ENCODE measurements at regions not wholly inside any gene's neighbourhood (a gene's known extent, or its start where the extent isn't known, plus 50 kb on each side); places are given as distances from the start of the nearest gene placed in this dataset.
"Not testable (repeated sequence)": the region's sequence is repeated elsewhere in the genome, so short reads cannot be mapped to it uniquely, and the experiment has no call there.

DNA sequence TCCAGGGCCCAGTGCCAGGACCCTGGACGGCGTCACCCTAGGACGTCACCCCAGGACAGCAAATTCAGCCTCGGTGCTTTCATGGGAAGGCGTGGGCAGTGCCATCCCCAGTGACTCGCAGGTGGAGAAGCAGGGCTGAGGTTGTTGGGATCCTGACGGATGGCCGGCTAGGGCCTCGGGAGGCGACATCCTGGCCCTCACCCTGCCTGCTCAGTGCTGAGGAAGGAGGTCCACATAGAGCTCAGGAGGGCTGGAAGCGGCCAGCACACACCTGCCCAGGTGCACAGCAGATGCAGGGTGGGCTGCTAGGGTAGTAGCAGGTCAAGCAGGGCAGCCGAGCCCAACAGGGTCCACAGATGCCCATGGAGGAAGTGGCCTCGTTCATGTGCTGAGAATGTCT, 482.0 kb upstream of the SALL3 start:
- ATAC-seq (ENCODE audit: low FRiP score): no peak
- no peak for DNase-seq (ENCODE audit: low spot score)
- TF ChIP-seq, protein P1, sequence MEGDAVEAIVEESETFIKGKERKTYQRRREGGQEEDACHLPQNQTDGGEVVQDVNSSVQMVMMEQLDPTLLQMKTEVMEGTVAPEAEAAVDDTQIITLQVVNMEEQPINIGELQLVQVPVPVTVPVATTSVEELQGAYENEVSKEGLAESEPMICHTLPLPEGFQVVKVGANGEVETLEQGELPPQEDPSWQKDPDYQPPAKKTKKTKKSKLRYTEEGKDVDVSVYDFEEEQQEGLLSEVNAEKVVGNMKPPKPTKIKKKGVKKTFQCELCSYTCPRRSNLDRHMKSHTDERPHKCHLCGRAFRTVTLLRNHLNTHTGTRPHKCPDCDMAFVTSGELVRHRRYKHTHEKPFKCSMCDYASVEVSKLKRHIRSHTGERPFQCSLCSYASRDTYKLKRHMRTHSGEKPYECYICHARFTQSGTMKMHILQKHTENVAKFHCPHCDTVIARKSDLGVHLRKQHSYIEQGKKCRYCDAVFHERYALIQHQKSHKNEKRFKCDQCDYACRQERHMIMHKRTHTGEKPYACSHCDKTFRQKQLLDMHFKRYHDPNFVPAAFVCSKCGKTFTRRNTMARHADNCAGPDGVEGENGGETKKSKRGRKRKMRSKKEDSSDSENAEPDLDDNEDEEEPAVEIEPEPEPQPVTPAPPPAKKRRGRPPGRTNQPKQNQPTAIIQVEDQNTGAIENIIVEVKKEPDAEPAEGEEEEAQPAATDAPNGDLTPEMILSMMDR (IDR thresholded peaks at IDR 0.05): no peak

DNA sequence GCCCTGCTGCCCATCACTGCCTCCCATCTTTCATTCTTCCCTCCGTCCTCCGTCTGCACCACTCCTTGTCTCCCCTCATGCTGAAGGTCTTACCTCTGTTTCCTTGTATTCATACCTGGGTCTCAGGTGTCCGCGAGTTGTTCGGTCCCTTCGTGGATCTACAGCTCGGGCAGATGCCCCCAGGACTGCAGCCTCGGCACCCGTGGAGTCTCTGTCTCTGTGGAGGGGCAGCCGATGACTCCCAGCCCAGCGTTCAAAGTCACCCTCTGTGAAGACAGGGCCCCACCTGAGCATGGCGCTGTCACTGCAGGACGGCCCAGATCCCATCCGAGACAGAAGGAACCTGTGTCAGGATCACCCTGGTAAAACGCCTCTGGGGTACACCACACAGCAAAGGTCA, 480.0 kb upstream of the SALL3 start:
- ATAC-seq (ENCODE audit: low FRiP score) (no peak), DNase-seq (ENCODE audit: low spot score) (no peak)
- TF ChIP-seq, protein P1 (IDR thresholded peaks at IDR 0.05): no peak

DNA sequence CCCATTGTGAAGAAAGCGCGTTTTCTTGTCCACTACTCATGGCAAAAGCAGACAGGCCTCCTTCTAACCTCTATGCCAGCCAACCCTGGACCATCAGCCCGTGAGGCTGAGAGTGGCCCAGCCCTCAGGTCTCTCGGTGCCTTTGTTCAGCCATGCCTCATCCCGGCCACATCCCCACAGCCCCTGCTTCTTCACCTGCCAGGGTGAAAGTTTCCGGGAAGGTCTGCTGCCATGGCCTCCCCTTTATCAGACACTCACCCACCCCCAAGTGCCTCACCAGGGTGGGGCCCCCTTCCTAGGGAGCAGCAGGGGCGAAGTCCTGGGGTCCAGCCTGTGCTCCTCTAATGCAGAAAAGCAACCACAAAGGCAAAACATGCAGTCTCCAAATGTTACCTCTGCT, 478.4 kb upstream of the SALL3 start:
- TF ChIP-seq, protein P1 (IDR thresholded peaks at IDR 0.05): no peak
- ATAC-seq (ENCODE audit: low FRiP score) (no peak), DNase-seq (ENCODE audit: low spot score) (no peak)

DNA sequence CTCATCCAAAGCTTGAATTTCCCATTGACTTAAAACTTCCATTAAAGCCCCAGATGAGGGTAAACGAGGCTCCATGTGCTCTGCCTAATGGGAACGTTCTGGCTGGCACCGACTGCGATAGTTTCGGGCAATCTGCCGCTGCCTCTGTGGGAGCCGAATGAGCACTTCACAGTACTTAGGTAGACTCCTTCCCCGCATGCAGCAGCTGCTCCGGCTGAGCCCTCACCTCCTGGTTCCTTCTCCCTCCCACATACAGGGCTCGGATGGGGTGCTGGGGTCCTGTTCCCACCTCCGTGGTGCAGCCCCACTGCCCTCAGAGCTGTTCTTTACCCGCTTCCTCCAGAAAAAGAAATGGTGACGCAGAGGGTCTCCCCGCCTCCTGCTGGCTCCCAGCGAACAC, 476.5 kb upstream of the SALL3 start:
- ATAC-seq (ENCODE audit: low FRiP score) (no peak), DNase-seq (ENCODE audit: low spot score) (no peak)
- TF ChIP-seq, protein P1 (IDR thresholded peaks at IDR 0.05): no peak

DNA sequence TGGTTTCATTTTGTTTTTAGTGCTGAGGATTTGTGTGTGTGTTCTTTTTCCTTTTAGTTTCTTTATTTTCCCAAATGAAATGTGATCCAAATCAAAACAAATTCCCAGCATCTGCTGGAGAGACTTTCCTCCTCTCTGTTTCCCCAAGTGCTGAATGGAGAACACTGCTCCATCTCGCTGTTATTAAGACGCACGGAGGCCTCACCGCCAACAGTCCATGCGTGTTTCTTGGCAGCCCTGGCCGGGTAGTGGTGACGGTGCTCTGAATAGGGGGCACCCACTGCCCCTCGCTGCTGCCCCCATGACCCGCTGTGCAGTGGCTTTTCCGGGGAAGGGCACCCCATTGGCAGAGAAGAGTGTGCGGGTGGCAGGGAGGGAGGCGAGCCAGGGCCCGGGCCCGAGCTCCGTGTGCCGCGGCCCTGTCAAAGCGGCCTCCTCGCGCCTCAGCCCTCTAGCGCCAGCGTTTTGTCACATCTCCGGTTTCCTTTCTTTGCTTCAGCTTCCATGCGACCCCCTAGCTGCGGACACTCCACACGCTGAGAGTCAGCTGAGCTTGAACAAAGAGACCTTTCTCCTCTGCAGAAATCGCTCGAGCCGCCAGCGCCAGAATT, 473.7 kb upstream of the SALL3 start:
- TF ChIP-seq, protein P1 (IDR thresholded peaks at IDR 0.05): no peak
- DNase-seq (ENCODE audit: low spot score) (no peak), ATAC-seq (ENCODE audit: low FRiP score) (no peak)

DNA sequence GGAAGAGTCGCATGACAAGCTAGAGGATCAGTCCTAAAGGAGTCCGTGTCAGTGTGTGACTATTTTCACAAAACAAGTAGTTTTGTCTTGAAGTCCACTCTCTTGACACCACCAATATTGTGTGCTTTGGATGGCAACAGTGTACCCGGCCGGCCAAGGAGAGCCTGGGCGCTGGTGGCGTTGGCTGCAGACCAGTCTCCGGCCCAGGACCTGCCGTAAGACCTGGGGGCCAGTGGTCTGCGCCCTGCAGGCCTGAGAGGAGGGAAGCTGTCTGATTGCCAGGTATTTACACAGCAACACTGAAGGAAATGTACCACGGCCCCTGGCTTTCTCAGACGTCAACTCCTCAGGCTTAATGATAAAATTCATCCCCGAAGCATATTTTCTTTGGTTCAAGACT, 472.4 kb upstream of the SALL3 start:
- TF ChIP-seq, protein P1 (IDR thresholded peaks at IDR 0.05): no peak
- DNase-seq (ENCODE audit: low spot score): no peak
- no peak for ATAC-seq (ENCODE audit: low FRiP score)

DNA sequence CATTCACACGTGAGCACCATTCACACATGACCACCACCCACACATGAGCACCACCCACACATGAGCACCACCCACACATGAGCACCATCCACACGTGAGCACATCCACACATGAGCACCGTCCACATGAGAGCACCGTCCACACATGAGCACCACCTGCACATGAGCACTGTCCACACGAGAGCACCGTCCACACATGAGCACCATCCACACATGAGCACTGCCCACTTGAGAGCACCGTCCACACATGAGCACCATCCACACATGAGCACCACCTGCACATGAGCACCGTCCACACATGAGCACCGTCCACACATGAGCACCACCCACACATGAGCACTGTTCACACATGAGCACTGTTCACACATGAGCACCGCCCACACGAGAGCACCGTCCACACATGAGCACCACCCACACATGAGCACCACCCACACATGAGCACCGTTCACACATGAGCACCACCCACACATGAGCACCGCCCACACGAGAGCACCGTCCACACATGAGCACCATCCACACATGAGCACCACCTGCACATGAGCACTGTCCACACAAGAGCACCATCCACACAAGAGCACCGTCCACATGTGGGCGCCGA, 471.3 kb upstream of the SALL3 start:
- DNase-seq (ENCODE audit: low spot score): not testable (repeated sequence)

More for the DNA sequence above, 471.3 kb upstream of the SALL3 start:
- not testable (repeated sequence) for ATAC-seq (ENCODE audit: low FRiP score)

All from omental fat pad (tissue), 3 donors.